ENCODE measurements at regions not wholly inside any gene's neighbourhood (a gene's known extent, or its start where the extent isn't known, plus 50 kb on each side); places are given as distances from the start of the nearest gene placed in this dataset.
"Not testable (repeated sequence)": the region's sequence is repeated elsewhere in the genome, so short reads cannot be mapped to it uniquely, and the experiment has no call there.

- no peak for DNase-seq
- Histone ChIP-seq H3K36me3 (no peaks in the 10 kb centered on the region), H3K4me3 (replicated peaks in 1 of 3) (no peak overlapping the region), H3K27ac (no peak overlapping the region), H3K4me1 (no peaks in the 10 kb centered on the region), H3K27me3 (no peaks in the 10 kb centered on the region), H3K9me3 (no peaks in the 10 kb centered on the region)
- intact Hi-C loops (cut with DNase I), result no loop called here
- TF ChIP-seq CTCF (IDR thresholded peaks at IDR 0.05), result no peak
- no peak for TF ChIP-seq POLR2A (IDR thresholded peaks at IDR 0.05)
- WGBS, 2 donors, result 88 to 95% methylated on average over 1 of the region's 1 CpG
These were observed 234.7 kb downstream of the INSC start for GRCh38 chr11:15349413-15349812.

- H3K4me1 ChIP-seq, result no peaks in the 10 kb centered on the region
- intact Hi-C loops (cut with DNase I), result no loop called here
- no peak overlapping the region for H3K4me3 ChIP-seq (replicated peaks in 1 of 3)
- H3K27ac ChIP-seq, result no peak overlapping the region
- H3K9me3 ChIP-seq, result no peaks in the 10 kb centered on the region
- no peak for DNase-seq
- no peaks in the 10 kb centered on the region for H3K27me3 ChIP-seq
- no peaks in the 10 kb centered on the region for H3K36me3 ChIP-seq
- WGBS, 2 donors, result 78 to 81% methylated on average over 2 of the region's 2 CpGs
- TF ChIP-seq POLR2A (IDR thresholded peaks at IDR 0.05) (no peak), CTCF (IDR thresholded peaks at IDR 0.05) (no peak)
These were observed 246.6 kb downstream of the INSC start for GRCh38 chr11:15361316-15361715.

- H3K4me1 ChIP-seq; intact Hi-C loops (cut with DNase I): not testable (repeated sequence)
These were observed 250.6 kb downstream of the INSC start for GRCh38 chr11:15365286-15365685.

GRCh38 chr11:15367695-15368094 lies 253.0 kb downstream of the INSC start:
- no peaks in the 10 kb centered on the region for H3K27me3 ChIP-seq
- H3K36me3 ChIP-seq, result no peaks in the 10 kb centered on the region
- no peaks in the 10 kb centered on the region for H3K4me1 ChIP-seq
- H3K9me3 ChIP-seq, result no peaks in the 10 kb centered on the region
- 37 to 42% methylated on average over 6 of the region's 6 CpGs for WGBS, 2 donors
- no peak overlapping the region for H3K4me3 ChIP-seq (replicated peaks in 1 of 3)
- no peak for DNase-seq
- intact Hi-C loops (cut with DNase I), result no loop called here
- H3K27ac ChIP-seq, result no peak overlapping the region
- TF ChIP-seq CTCF (IDR thresholded peaks at IDR 0.05) (no peak), POLR2A (IDR thresholded peaks at IDR 0.05) (no peak)

More at GRCh38 chr11:15365286-15365685, 250.6 kb downstream of the INSC start:
- H3K36me3 ChIP-seq; H3K9me3 ChIP-seq; DNase-seq; H3K27me3 ChIP-seq; H3K27ac ChIP-seq; H3K4me3 ChIP-seq (replicated peaks in 1 of 3): not testable (repeated sequence)
- 65 to 76% methylated on average over 5 of the region's 5 CpGs for WGBS, 2 donors

- intact Hi-C loops (cut with DNase I), result no loop called here
- Histone ChIP-seq H3K4me1 (no peaks in the 10 kb centered on the region), H3K4me3 (replicated peaks in 1 of 3) (no peak overlapping the region), H3K27ac (no peak overlapping the region), H3K36me3 (no peaks in the 10 kb centered on the region), H3K27me3 (no peaks in the 10 kb centered on the region), H3K9me3 (no peaks in the 10 kb centered on the region)
- TF ChIP-seq CTCF (IDR thresholded peaks at IDR 0.05), result no peak
- TF ChIP-seq POLR2A (IDR thresholded peaks at IDR 0.05), result no peak
- WGBS, 2 donors, result 90% methylated on average over 5 of the region's 5 CpGs
- DNase-seq, result no peak
These were observed 255.9 kb downstream of the INSC start for GRCh38 chr11:15370495-15371147.
